ENCODE measurements at regions not wholly inside any gene's neighbourhood (a gene's known extent, or its start where the extent isn't known, plus 50 kb on each side); places are given as distances from the start of the nearest gene placed in this dataset.

DNA sequence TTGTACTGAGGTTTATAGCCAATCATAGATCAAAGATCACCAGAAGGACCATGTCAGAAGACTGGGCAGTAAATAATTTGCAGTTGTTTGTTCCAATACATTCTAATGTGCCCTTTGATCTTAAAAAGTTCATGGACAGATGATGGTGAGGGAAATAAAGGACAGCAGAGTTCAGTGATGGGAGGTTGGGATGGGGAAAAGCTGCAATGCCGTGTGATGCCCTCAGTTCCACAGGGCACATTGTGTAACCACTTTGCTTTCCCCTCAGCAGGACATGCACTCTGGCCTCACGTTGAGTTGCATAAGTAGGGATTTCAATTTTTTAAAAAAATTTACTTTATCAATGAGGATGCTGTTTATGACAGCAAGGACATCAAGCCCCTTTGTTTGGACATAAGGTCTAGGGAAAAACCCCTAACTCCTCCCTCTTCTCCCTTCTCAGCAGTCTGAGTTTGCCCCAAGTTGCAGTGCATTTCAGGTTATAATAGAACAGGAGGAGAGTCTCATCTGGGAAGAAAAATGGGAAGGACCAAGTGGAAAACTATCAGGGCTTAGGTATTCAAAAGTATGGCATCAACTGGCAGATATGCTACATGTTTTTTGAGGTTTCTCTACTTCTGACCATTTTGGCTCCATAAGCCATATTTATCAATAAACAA lies 83.1 kb upstream of the TMED7 start:
- Histone ChIP-seq H3K27ac (ENCODE audit: low read depth in 1 of 2, low read length in 2 of 2) (peak overlapping the region; percentile 96 to 98), H3K4me1 (ENCODE audit: control insufficient read depth in 4 of 4, insufficient read depth in 4 of 4, low read length in 3 of 4) (peaks cover 1 to 25% (median 8%) of the 10 kb centered on the region in 4 donors), H3K9me3 (ENCODE audit: control insufficient read depth in 4 of 4, low read length in 3 of 4) (no peaks in the 10 kb centered on the region), H3K36me3 (ENCODE audit: control insufficient read depth in 4 of 4, insufficient read depth in 3 of 4, low read depth in 1 of 4, low read length in 3 of 4) (no peaks in the 10 kb centered on the region), H3K4me3 (ENCODE audit: low read depth in 1 of 3, low read length in 3 of 3) (no peak overlapping the region), H3K9ac (ENCODE audit: low read depth in 1 of 2, low read length in 2 of 2) (peak overlapping the region in 1 of 2 donors; percentile 14), H3K27me3 (ENCODE audit: control insufficient read depth in 4 of 4, insufficient read depth in 4 of 4, low read length in 3 of 4) (no peaks in the 10 kb centered on the region)
- DNase-seq (ENCODE audit: low spot score): no peak
- TF ChIP-seq, protein P1, sequence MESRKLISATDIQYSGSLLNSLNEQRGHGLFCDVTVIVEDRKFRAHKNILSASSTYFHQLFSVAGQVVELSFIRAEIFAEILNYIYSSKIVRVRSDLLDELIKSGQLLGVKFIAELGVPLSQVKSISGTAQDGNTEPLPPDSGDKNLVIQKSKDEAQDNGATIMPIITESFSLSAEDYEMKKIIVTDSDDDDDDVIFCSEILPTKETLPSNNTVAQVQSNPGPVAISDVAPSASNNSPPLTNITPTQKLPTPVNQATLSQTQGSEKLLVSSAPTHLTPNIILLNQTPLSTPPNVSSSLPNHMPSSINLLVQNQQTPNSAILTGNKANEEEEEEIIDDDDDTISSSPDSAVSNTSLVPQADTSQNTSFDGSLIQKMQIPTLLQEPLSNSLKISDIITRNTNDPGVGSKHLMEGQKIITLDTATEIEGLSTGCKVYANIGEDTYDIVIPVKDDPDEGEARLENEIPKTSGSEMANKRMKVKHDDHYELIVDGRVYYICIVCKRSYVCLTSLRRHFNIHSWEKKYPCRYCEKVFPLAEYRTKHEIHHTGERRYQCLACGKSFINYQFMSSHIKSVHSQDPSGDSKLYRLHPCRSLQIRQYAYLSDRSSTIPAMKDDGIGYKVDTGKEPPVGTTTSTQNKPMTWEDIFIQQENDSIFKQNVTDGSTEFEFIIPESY (IDR thresholded peaks at IDR 0.05): peak; percentile 85
- TF ChIP-seq TAF1 (conservative IDR thresholded peaks at IDR 0.05): no peak
- peak; percentile 99 to 100 for TF ChIP-seq HNF4A (conservative IDR thresholded peaks at IDR 0.05)
- TF ChIP-seq, protein P2, sequence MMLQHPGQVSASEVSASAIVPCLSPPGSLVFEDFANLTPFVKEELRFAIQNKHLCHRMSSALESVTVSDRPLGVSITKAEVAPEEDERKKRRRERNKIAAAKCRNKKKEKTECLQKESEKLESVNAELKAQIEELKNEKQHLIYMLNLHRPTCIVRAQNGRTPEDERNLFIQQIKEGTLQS (IDR thresholded peaks at IDR 0.05): peak; percentile 82
- peak; percentile 86 for TF ChIP-seq NR2F2 (IDR thresholded peaks at IDR 0.05)
- TF ChIP-seq, protein P3, sequence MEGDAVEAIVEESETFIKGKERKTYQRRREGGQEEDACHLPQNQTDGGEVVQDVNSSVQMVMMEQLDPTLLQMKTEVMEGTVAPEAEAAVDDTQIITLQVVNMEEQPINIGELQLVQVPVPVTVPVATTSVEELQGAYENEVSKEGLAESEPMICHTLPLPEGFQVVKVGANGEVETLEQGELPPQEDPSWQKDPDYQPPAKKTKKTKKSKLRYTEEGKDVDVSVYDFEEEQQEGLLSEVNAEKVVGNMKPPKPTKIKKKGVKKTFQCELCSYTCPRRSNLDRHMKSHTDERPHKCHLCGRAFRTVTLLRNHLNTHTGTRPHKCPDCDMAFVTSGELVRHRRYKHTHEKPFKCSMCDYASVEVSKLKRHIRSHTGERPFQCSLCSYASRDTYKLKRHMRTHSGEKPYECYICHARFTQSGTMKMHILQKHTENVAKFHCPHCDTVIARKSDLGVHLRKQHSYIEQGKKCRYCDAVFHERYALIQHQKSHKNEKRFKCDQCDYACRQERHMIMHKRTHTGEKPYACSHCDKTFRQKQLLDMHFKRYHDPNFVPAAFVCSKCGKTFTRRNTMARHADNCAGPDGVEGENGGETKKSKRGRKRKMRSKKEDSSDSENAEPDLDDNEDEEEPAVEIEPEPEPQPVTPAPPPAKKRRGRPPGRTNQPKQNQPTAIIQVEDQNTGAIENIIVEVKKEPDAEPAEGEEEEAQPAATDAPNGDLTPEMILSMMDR (IDR thresholded peaks at IDR 0.05; ENCODE audit: low read depth, low read length, missing input control): no peak
- peak; percentile 100 for TF ChIP-seq SP1 (IDR thresholded peaks at IDR 0.05)
- peak; percentile 50 to 81 for TF ChIP-seq EGR1 (IDR thresholded peaks at IDR 0.05; ENCODE audit: low read depth in 2 of 2)
- TF ChIP-seq, protein P4, sequence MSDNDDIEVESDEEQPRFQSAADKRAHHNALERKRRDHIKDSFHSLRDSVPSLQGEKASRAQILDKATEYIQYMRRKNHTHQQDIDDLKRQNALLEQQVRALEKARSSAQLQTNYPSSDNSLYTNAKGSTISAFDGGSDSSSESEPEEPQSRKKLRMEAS (IDR thresholded peaks at IDR 0.05): peak; percentile 80
- TF ChIP-seq FOXA1 (IDR thresholded peaks at IDR 0.05): peak; percentile 62
- peak; percentile 100 for TF ChIP-seq RXRA (IDR thresholded peaks at IDR 0.05)
- peak; percentile 66 to 70 for TF ChIP-seq RAD21 (IDR thresholded peaks at IDR 0.05)
- peak; percentile 75 to 92 for TF ChIP-seq JUND (IDR thresholded peaks at IDR 0.05)
- TF ChIP-seq, protein P5, sequence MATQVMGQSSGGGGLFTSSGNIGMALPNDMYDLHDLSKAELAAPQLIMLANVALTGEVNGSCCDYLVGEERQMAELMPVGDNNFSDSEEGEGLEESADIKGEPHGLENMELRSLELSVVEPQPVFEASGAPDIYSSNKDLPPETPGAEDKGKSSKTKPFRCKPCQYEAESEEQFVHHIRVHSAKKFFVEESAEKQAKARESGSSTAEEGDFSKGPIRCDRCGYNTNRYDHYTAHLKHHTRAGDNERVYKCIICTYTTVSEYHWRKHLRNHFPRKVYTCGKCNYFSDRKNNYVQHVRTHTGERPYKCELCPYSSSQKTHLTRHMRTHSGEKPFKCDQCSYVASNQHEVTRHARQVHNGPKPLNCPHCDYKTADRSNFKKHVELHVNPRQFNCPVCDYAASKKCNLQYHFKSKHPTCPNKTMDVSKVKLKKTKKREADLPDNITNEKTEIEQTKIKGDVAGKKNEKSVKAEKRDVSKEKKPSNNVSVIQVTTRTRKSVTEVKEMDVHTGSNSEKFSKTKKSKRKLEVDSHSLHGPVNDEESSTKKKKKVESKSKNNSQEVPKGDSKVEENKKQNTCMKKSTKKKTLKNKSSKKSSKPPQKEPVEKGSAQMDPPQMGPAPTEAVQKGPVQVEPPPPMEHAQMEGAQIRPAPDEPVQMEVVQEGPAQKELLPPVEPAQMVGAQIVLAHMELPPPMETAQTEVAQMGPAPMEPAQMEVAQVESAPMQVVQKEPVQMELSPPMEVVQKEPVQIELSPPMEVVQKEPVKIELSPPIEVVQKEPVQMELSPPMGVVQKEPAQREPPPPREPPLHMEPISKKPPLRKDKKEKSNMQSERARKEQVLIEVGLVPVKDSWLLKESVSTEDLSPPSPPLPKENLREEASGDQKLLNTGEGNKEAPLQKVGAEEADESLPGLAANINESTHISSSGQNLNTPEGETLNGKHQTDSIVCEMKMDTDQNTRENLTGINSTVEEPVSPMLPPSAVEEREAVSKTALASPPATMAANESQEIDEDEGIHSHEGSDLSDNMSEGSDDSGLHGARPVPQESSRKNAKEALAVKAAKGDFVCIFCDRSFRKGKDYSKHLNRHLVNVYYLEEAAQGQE (IDR thresholded peaks at IDR 0.05): peak; percentile 85
- peak in 1 of 2 donors; percentile 14 for TF ChIP-seq GABPA (IDR thresholded peaks at IDR 0.05 in 1 of 2, conservative IDR thresholded peaks at IDR 0.05 in 1 of 2)
- TF ChIP-seq YY1 (IDR thresholded peaks at IDR 0.05): peak; percentile 86
- peak; percentile 99 for TF ChIP-seq HNF4G (IDR thresholded peaks at IDR 0.05)
- peak; percentile 82 for TF ChIP-seq FOXA2 (IDR thresholded peaks at IDR 0.05)
- WGBS: 33% methylated on average over 2 of the region's 2 CpGs
